ENCODE measurements at regions not wholly inside any gene's neighbourhood (a gene's known extent, or its start where the extent isn't known, plus 50 kb on each side); places are given as distances from the start of the nearest gene placed in this dataset.
"Not testable (repeated sequence)": the region's sequence is repeated elsewhere in the genome, so short reads cannot be mapped to it uniquely, and the experiment has no call there.

DNA sequence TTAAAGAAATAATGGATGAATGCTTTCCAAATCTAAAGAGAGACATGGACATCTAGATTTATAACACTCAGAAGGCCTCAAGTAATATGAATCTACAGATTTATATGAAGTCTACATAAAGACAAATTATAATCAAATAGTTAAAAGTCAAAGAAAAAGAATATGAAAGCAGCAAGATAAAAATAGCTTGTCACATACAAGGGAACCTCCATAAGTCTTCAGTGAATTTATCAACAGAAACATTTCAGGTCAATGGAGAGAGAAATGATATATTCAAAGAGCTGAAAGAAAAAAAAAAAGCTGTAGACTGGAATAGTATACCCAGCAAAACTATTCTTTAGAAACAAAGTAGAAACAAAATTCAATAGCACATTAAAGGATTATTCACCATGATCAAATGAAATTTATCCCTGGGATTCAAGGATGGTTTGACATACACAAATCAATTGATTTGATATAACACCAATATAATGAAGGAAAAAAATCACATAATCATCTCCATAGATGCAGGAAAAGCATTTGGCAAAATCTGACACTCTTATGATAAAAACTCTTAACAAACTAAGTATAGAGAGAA is 346.6 kb upstream of the PABPC4L start:
- Histone ChIP-seq H3K4me3 (no peak overlapping the region), H3K36me3 (replicated peaks) (no peaks in the 10 kb centered on the region), H3K27me3 (ENCODE audit: low read depth) (no peaks in the 10 kb centered on the region), H3K4me1 (peaks cover 2% of the 10 kb centered on the region; the same call in 1 of the 2 replicates), H3K9me3 (no peaks in the 10 kb centered on the region)
- in situ Hi-C loops (cut with MboI; ENCODE audit: low sequenced_read_pairs), result no loop called here
- no peak for DNase-seq (ENCODE audit: low spot score in 2 of 2)

DNA sequence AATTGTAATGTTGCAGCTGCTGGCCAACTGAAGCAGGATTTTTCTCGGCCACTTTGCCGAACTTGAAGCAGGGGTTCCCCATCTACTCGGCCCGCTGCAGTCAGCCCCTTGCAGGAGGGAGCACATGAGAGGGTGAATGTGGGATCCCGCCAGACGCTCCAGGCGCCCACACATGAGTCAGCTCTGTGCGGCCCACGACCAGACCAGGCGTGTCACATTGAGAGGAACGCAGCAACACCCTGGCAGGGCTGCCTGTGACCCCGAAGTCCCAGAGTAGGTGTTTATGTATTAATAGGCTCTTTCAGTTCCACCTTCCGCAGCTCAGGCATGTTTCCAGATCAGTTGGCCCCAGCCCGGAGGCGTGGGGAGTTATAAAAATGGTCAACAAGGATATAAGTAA is 344.7 kb upstream of the PABPC4L start:
- no peak overlapping the region for H3K4me3 ChIP-seq
- no peak for DNase-seq (ENCODE audit: low spot score in 2 of 2)
- H3K36me3 ChIP-seq (replicated peaks), result no peaks in the 10 kb centered on the region
- H3K4me1 ChIP-seq, result peaks cover 2% of the 10 kb centered on the region; the same call in 1 of the 2 replicates
- no peaks in the 10 kb centered on the region for H3K27me3 ChIP-seq (ENCODE audit: low read depth)
- in situ Hi-C loops (cut with MboI; ENCODE audit: low sequenced_read_pairs), result no loop called here
- no peaks in the 10 kb centered on the region for H3K9me3 ChIP-seq

DNA sequence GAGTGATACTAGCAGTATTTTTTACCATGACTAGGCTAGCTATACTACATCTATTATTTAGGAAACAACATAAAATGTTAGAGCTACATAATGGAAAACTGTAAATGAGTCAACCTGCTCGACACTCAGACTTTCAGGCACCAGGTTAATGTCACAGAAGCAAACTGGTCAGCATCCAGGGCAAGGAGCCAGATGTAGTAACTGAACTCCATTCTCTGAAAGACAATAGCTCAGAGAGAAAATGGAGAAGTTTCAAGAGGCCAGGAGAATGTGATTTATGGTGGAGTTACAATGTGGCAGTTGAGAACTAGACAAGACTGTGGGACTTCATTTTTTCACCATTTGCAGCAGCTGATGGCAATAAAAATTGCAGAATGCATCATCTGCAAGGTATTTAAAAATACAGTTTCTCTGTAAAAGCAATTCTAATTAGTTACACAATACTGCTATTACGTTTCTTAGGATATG is 342.7 kb upstream of the PABPC4L start:
- peaks cover 2% of the 10 kb centered on the region; the same call in 1 of the 2 replicates for H3K4me1 ChIP-seq
- DNase-seq (ENCODE audit: low spot score in 2 of 2), result peak; percentile 59 to 79
- in situ Hi-C loops (cut with MboI; ENCODE audit: low sequenced_read_pairs), result no loop called here
- no peaks in the 10 kb centered on the region for H3K27me3 ChIP-seq (ENCODE audit: low read depth)
- H3K4me3 ChIP-seq, result no peak overlapping the region
- no peaks in the 10 kb centered on the region for H3K9me3 ChIP-seq
- H3K36me3 ChIP-seq (replicated peaks), result no peaks in the 10 kb centered on the region

DNA sequence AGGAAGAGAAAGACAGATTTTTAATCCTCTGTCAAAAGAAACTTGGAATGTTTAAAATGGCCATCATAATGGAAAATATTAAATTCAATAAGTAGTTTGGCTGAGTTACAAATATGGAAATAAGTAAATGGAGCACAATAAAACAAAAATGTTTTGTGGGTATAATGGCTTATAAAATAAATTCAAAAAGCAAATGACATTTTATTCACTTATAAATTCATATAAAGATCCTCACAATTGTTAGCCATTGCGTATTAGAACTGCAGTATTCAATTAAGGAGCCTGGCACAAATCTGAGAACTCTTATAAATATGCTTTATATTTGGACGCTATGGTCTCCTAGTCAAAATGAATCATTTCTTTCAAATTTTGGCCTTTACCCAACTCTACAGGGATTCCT is 339.0 kb upstream of the PABPC4L start:
- H3K36me3 ChIP-seq (replicated peaks), result no peaks in the 10 kb centered on the region
- in situ Hi-C loops (cut with MboI; ENCODE audit: low sequenced_read_pairs), result no loop called here
- peaks cover 2% of the 10 kb centered on the region; the same call in 1 of the 2 replicates for H3K4me1 ChIP-seq
- H3K4me3 ChIP-seq, result no peak overlapping the region
- H3K27me3 ChIP-seq (ENCODE audit: low read depth), result no peaks in the 10 kb centered on the region
- no peak for DNase-seq (ENCODE audit: low spot score in 2 of 2)
- H3K9me3 ChIP-seq, result no peaks in the 10 kb centered on the region

DNA sequence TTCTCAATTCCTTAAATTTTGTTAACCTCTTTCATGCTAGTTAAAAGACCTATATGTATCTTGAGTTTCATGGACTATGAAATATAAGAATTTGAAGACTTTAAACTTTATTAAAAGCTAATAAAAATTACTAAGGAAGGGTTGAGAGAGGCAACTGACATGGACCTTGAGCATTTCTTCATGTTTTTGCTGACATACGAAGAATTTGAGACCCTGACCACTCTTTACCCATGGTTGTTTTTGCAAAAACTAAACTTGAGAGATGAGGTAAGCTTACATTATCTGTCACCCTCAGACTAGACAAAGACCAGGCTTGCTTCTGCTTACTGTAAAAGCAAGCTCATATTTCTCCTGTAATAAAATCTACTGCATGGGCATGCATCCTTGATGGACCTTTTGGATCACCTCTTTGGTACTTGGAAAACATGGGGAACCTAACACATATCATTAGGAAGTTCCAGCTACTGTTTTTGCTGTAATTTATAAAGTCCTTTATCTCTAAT is 338.2 kb upstream of the PABPC4L start:
- no peak for DNase-seq (ENCODE audit: low spot score in 2 of 2)
- in situ Hi-C loops (cut with MboI; ENCODE audit: low sequenced_read_pairs), result no loop called here

DNA sequence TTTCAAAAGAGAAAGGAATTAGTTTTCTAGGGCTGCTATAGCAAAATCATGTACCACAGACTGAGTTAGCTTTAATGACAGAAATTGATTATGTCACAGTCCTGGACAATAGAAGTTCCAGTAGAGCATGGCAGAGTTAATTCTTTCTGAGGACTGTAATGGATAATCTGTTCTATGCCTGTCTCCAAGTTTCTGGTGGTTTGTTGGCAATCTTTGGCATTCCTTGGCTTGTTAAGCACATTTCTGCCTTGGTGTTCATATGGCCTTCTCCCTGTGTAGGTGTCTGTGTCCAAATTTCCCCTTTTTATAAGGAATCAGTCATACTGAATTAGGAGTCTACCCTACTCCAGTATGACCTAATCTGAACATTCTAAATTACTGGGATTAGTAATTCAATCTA is 336.1 kb upstream of the PABPC4L start:
- in situ Hi-C loops (cut with MboI; ENCODE audit: low sequenced_read_pairs), result no loop called here

More for the DNA sequence above, 338.2 kb upstream of the PABPC4L start:
- Histone ChIP-seq H3K4me3 (no peak overlapping the region), H3K27me3 (ENCODE audit: low read depth) (no peaks in the 10 kb centered on the region), H3K9me3 (no peaks in the 10 kb centered on the region), H3K4me1 (peaks cover 2% of the 10 kb centered on the region; the same call in 1 of the 2 replicates), H3K36me3 (replicated peaks) (no peaks in the 10 kb centered on the region)

DNA sequence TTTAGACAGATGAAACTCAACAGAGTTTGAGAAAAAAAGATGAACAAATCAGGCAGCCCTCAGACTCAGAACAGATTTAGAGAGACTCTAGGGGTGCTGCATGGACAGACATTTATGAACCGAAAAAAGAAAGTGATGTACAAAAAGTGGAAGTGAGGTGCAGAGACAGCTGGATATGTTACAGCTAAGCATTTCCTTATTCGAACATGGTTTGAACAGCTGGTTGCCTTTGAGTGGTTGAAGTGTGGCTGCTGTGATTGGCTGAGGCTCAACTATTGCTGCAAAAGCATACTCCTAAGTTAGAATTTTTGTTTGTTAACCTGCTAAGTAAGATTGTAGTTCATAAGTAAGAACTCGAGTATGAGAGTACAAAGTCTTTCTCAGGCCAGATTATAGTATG is 331.5 kb upstream of the PABPC4L start:
- Histone ChIP-seq H3K4me3 (no peak overlapping the region), H3K27me3 (ENCODE audit: low read depth) (no peaks in the 10 kb centered on the region), H3K36me3 (replicated peaks) (no peaks in the 10 kb centered on the region), H3K9me3 (no peaks in the 10 kb centered on the region), H3K4me1 (no peaks in the 10 kb centered on the region)
- in situ Hi-C loops (cut with MboI; ENCODE audit: low sequenced_read_pairs), result no loop called here
- no peak for DNase-seq (ENCODE audit: low spot score in 2 of 2)

More for the DNA sequence above, 336.1 kb upstream of the PABPC4L start:
- no peaks in the 10 kb centered on the region for H3K9me3 ChIP-seq
- no peak overlapping the region for H3K4me3 ChIP-seq
- H3K36me3 ChIP-seq (replicated peaks), result no peaks in the 10 kb centered on the region
- no peaks in the 10 kb centered on the region for H3K27me3 ChIP-seq (ENCODE audit: low read depth)
- H3K4me1 ChIP-seq, result no peaks in the 10 kb centered on the region
- no peak for DNase-seq (ENCODE audit: low spot score in 2 of 2)

DNA sequence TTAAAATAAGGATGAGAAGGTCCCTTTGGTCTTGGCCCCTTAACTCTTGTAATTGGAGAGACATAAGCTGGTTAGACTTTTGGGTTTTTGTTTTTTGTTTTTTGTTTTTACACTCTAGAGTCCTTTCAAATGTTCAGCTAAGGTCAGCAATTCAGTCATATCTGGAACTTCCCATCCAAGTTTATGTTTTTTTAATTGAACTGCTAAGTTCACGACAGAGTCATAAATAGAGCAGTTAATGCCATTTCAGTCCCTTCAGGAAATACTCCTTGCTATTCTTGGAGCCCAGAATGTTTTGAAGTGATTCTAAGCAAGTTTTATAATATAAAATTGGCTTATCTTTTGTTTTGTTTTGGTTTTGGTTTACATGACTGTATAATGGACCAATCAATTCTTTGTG is 329.4 kb upstream of the PABPC4L start:
- no peaks in the 10 kb centered on the region for H3K4me1 ChIP-seq
- no peaks in the 10 kb centered on the region for H3K9me3 ChIP-seq
- no peak overlapping the region for H3K4me3 ChIP-seq
- H3K27me3 ChIP-seq (ENCODE audit: low read depth), result no peaks in the 10 kb centered on the region
- in situ Hi-C loops (cut with MboI; ENCODE audit: low sequenced_read_pairs), result no loop called here
- H3K36me3 ChIP-seq (replicated peaks), result no peaks in the 10 kb centered on the region
- DNase-seq (ENCODE audit: low spot score in 2 of 2), result no peak

DNA sequence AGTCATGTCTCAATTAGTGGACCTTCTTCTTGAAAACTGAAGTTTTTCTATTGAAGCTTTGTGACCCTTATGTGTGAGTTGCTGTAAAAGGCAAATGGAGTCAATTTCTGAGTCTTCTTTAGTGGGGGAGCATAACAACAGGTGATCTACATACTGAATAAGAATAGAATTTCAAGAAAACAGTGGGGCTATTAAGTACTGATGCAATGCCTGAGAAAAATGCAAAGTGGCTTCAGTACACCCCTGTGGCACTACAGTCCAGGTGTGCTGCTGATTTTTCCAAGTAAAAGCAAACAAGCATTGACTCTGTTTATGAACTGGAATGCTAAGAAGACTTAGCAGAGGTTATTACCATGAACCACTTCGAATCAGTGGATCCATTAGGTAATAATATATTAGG is 328.0 kb upstream of the PABPC4L start:
- H3K9me3 ChIP-seq, result no peaks in the 10 kb centered on the region

DNA sequence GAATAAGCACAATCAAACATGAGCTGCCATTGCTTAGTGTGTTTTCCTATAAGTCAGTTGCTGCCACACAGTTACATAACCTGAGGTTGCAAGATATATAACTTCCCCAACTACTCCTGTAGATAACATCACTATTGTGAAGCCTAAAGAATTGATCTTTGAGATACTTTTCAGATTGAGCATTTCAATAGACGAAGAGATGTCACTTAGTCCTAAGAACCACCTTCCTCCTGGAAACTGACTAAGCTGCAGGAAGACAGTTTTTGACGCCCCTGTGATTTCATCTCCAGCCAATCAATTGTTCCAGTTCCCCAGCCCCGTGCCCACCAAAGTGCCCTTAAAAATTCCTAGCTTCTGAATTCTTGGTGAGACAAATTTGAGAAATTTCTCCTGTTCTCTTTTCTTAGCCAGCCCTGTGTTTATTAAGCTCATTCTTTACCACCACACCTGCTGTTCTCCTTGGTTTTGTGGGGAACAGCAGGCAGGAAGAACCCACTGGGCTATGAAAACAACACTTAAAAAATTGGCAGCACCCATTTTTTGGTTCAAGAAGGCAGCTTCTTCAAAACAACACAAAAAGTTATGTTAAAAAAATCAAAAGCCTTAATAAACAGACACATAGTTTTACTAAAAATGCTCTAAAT is 317.1 kb upstream of the PABPC4L start:
- Histone ChIP-seq H3K4me1 (peaks cover 3% of the 10 kb centered on the region; the same call in 1 of the 2 replicates), H3K36me3 (replicated peaks) (no peaks in the 10 kb centered on the region), H3K27me3 (ENCODE audit: low read depth) (no peaks in the 10 kb centered on the region), H3K4me3 (no peak overlapping the region), H3K9me3 (no peaks in the 10 kb centered on the region)
- DNase-seq (ENCODE audit: low spot score in 2 of 2), result peak in 1 of 2 experiments; percentile 6
- in situ Hi-C loops (cut with MboI; ENCODE audit: low sequenced_read_pairs), result no loop called here

More for the DNA sequence above, 328.0 kb upstream of the PABPC4L start:
- Histone ChIP-seq H3K36me3 (replicated peaks) (no peaks in the 10 kb centered on the region), H3K4me3 (no peak overlapping the region), H3K27me3 (ENCODE audit: low read depth) (no peaks in the 10 kb centered on the region), H3K4me1 (no peaks in the 10 kb centered on the region)
- in situ Hi-C loops (cut with MboI; ENCODE audit: low sequenced_read_pairs), result no loop called here
- DNase-seq (ENCODE audit: low spot score in 2 of 2), result no peak

DNA sequence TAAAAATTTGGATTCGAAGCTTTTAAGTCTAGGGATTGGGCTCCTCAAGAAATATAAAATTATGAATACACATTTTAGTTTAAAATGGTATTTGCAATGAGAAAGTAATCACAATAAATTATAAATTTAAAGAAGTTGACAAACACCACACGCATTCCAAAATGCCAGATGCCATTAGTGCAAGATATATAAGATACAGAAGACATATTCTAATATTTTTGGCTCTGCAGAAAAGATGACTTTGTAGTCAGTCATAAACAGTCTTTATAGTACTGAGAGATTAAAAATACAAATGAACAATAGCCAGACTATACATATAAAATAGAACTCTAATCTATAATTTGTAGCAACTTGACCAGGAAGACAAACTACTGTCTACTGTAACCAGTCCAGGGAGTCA is 309.0 kb upstream of the PABPC4L start:
- in situ Hi-C loops (cut with MboI; ENCODE audit: low sequenced_read_pairs), result no loop called here
- Histone ChIP-seq H3K36me3 (replicated peaks) (no peaks in the 10 kb centered on the region), H3K4me3 (no peak overlapping the region), H3K4me1 (no peaks in the 10 kb centered on the region), H3K9me3 (no peaks in the 10 kb centered on the region), H3K27me3 (ENCODE audit: low read depth) (no peaks in the 10 kb centered on the region)
- DNase-seq (ENCODE audit: low spot score in 2 of 2), result no peak

DNA sequence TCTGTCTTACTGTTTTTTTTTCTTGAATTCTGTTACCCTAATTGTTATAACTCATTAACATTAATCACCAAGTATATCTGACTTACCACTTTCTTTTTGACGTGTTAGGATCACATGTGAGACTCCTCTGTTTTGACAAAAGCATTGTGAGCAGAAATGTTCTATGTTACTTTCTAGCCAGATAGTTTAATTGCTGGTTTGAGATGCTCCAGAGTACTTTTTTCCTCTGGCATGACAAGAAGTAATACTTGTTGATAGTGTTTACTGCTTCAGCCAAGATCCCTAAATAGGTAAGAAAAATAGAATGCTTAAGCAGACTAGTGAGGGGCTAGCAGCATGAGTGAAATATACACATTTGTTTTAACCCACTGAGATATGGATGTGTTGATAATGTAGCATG is 303.9 kb upstream of the PABPC4L start:
- in situ Hi-C loops (cut with MboI; ENCODE audit: low sequenced_read_pairs), result no loop called here
- no peaks in the 10 kb centered on the region for H3K27me3 ChIP-seq (ENCODE audit: low read depth)
- H3K36me3 ChIP-seq (replicated peaks), result no peaks in the 10 kb centered on the region
- peaks cover 3% of the 10 kb centered on the region; the same call in 1 of the 2 replicates for H3K9me3 ChIP-seq
- no peak for DNase-seq (ENCODE audit: low spot score in 2 of 2)
- H3K4me1 ChIP-seq, result no peaks in the 10 kb centered on the region
- no peak overlapping the region for H3K4me3 ChIP-seq

DNA sequence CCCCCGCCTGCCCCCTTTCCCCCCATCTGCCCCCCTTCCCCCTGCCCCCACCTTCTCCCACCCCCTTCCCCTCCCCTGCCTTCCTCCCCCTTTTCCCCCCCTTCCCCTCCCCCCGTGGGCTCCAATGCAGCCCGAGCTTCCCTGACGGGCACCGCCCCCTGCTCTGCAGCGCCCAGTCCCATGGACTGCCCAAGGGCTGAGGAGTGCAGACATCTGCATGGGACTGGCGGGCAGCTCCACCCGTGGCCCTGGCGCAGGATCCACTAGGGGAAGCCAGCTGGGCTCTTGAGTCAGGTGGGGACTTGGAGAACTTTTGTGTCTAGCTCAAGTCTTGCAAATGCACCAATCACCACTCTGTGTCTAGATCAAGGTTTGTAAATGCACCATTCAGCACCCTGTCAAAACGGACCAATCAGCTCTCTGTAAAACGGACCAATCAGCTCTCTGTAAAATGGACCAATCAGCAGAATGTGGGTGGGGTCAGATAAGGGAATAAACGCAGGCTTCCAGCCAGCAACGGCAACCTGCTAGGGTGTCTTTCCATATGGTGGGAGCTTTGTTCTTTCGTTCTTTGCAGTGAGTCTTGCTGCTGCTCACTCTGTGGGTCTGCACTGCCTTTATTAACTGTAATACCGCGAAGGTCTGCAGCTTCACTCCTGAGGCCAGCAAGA is 300.5 kb upstream of the PABPC4L start:
- Histone ChIP-seq H3K36me3 (replicated peaks) (no peaks in the 10 kb centered on the region), H3K27me3 (ENCODE audit: low read depth) (no peaks in the 10 kb centered on the region), H3K4me1 (no peaks in the 10 kb centered on the region; the same call in 1 of the 2 replicates), H3K9me3 (peaks cover 3% of the 10 kb centered on the region; the same call in 1 of the 2 replicates), H3K4me3 (no peak overlapping the region)
- DNase-seq (ENCODE audit: low spot score in 2 of 2), result no peak
- in situ Hi-C loops (cut with MboI; ENCODE audit: low sequenced_read_pairs), result no loop called here

DNA sequence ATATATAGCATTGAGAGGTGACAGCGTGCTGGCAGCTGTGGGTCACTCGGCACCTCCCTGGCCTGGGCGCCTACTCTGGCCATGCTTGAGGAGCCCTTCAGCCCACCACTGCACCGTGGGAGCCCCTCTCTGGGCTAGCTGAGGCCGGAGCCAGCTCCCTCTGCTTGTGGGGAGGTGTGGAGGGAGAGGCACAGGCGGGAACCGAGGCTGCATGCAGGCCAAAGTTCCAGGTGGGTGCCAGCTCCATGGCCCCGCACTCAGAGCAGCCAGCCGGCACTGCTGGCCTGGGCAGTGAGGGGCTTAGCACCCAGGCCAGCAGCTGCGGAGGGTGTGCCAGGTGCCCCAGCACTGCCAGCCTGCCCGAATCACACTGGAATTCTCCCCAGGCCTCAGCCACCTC is 299.9 kb upstream of the PABPC4L start:
- H3K9me3 ChIP-seq; H3K27me3 ChIP-seq (ENCODE audit: low read depth); H3K4me1 ChIP-seq; H3K4me3 ChIP-seq; DNase-seq (ENCODE audit: low spot score in 2 of 2); H3K36me3 ChIP-seq (replicated peaks); in situ Hi-C loops (cut with MboI; ENCODE audit: low sequenced_read_pairs): not testable (repeated sequence)

Measured in HAP-1 (cell line).